ENCODE measurements at regions not wholly inside any gene's neighbourhood (a gene's known extent, or its start where the extent isn't known, plus 50 kb on each side); places are given as distances from the start of the nearest gene placed in this dataset.

- Histone ChIP-seq H3K9me3 (no peaks in the 10 kb centered on the region), H3K27ac (no peak overlapping the region), H3K36me3 (no peaks in the 10 kb centered on the region), H3K4me1 (ENCODE audit: insufficient read depth) (peaks cover 7% of the 10 kb centered on the region), H3K27me3 (no peaks in the 10 kb centered on the region), H3K4me3 (no peak overlapping the region)
- WGBS, 3 donors, result 97% methylated on average over 5 of the region's 5 CpGs
- intact Hi-C loops (cut with DNase I), result no loop called here
- TF ChIP-seq EP300 (IDR thresholded peaks at IDR 0.05) (no peak), CTCF (IDR thresholded peaks at IDR 0.05) (no peak), POLR2A (IDR thresholded peaks at IDR 0.05) (no peak)
- DNase-seq, result no peak
Observed at GRCh38 chr1:178580096-178580495, 67.2 kb downstream of the TEX35 start.

- 77 to 85% (median 81%) methylated on average over 5 of the region's 5 CpGs for whole genome bisulfite sequencing, 3 donors
- H3K4me3 ChIP-seq, result no peak overlapping the region
- no peaks in the 10 kb centered on the region for H3K36me3 ChIP-seq
- intact Hi-C loops (cut with DNase I), result no loop called here
- no peak for TF ChIP-seq EP300 (IDR thresholded peaks at IDR 0.05)
- no peak for TF ChIP-seq CTCF (IDR thresholded peaks at IDR 0.05)
- TF ChIP-seq POLR2A (IDR thresholded peaks at IDR 0.05), result no peak
- H3K27ac ChIP-seq, result no peak overlapping the region
- no peaks in the 10 kb centered on the region for H3K27me3 ChIP-seq
- peak in 1 of 5 donors; percentile 38 for DNase-seq
- H3K4me1 ChIP-seq (ENCODE audit: insufficient read depth), result peaks cover 7% of the 10 kb centered on the region
- no peaks in the 10 kb centered on the region for H3K9me3 ChIP-seq
Observed at GRCh38 chr1:178580876-178581275, 68.0 kb downstream of the TEX35 start.

- WGBS, 3 donors, result 27 to 35% (median 29%) methylated on average over 12 of the region's 12 CpGs
- Histone ChIP-seq H3K36me3 (no peaks in the 10 kb centered on the region), H3K27me3 (no peaks in the 10 kb centered on the region), H3K4me3 (no peak overlapping the region), H3K27ac (no peak overlapping the region), H3K9me3 (no peaks in the 10 kb centered on the region), H3K4me1 (ENCODE audit: insufficient read depth) (peaks cover 7% of the 10 kb centered on the region)
- no peak for TF ChIP-seq EP300 (IDR thresholded peaks at IDR 0.05)
- no peak for TF ChIP-seq CTCF (IDR thresholded peaks at IDR 0.05)
- TF ChIP-seq POLR2A (IDR thresholded peaks at IDR 0.05), result no peak
- DNase-seq, result peak in 1 of 5 donors; percentile 38
- intact Hi-C loops (cut with DNase I), result loop anchor here in 1 of 4 donors (2.0 kb wide), 1 partner anchor 31 kb away; no protein-coding TSS in a partner anchor
Observed at GRCh38 chr1:178581351-178582303, 68.7 kb downstream of the TEX35 start.

- H3K27me3 ChIP-seq, result no peaks in the 10 kb centered on the region
- TF ChIP-seq EP300 (IDR thresholded peaks at IDR 0.05), result no peak
- TF ChIP-seq POLR2A (IDR thresholded peaks at IDR 0.05), result no peak
- no peak for TF ChIP-seq CTCF (IDR thresholded peaks at IDR 0.05)
- WGBS, 3 donors, result 91 to 94% (median 92%) methylated on average over 5 of the region's 5 CpGs
- intact Hi-C loops (cut with DNase I), result no loop called here
- H3K27ac ChIP-seq, result no peak overlapping the region
- H3K4me3 ChIP-seq, result no peak overlapping the region
- no peaks in the 10 kb centered on the region for H3K36me3 ChIP-seq
- DNase-seq, result no peak
- no peaks in the 10 kb centered on the region for H3K4me1 ChIP-seq (ENCODE audit: insufficient read depth)
- no peaks in the 10 kb centered on the region for H3K9me3 ChIP-seq
Observed at GRCh38 chr1:178587096-178587495, 74.2 kb downstream of the TEX35 start.

Data from ovary (tissue), 7 donors.